HL-60 (cell line): ENCODE measurements at regions not wholly inside any gene's neighbourhood (a gene's known extent, or its start where the extent isn't known, plus 50 kb on each side); places are given as distances from the start of the nearest gene placed in this dataset.

Source experiments
- CTCF ChIP-seq: IDR thresholded peaks from one replicate; pipeline ENCODE4 v1.5.1; 2011; ENCODE audit warnings: low read length, control low read depth, inconsistent platforms; ENCODE audit not compliant: insufficient read depth
- REST ChIP-seq: IDR thresholded peaks from 2 replicates; pipeline ENCODE4 v1.6.1; 2012; ENCODE audit warnings: low read depth; ENCODE audit not compliant: insufficient replicate concordance

- TF ChIP-seq CTCF (no peak), REST (no peak)
These were observed 90.7 kb upstream of the INHBA start for GRCh38 chr7:41793556-41793955.
